Right atrium auricular region (tissue), 2 donors: ENCODE measurements at regions not wholly inside any gene's neighbourhood (a gene's known extent, or its start where the extent isn't known, plus 50 kb on each side); places are given as distances from the start of the nearest gene placed in this dataset.

ENCODE experiments used
- DNase-seq: peaks from one replicate; pipeline ENCODE4 v3.0.0-alpha.2; 2019; ENCODE audit warnings: low spot score
- H3K27ac ChIP-seq, 2 donors: fragments of 200-600 bp; sonication (generic); 1 replicate in 1 of 2; 2 replicates in 1 of 2; pipeline ENCODE4 v1.5.1; 2016 to 2019
- H3K27me3 ChIP-seq, 2 donors: fragments of 200-600 bp; sonication (generic); one replicate each; pipeline versions ENCODE4 v1.5.1 to v1.6.0; 2017 to 2019
- H3K36me3 ChIP-seq: fragments of 200-600 bp; sonication (generic); one replicate; pipeline ENCODE4 v1.5.1; 2016
- H3K4me1 ChIP-seq, 2 donors: fragments of 200-600 bp; sonication (generic); one replicate each; pipeline versions ENCODE4 v1.5.1 to v1.6.0; 2017 to 2019
- H3K4me3 ChIP-seq, 2 donors: fragments of 200-600 bp; sonication (generic); 1 replicate in 1 of 2; 2 replicates in 1 of 2; pipeline ENCODE4 v1.5.1; 2017 to 2019; ENCODE audit warnings: mild to moderate bottlenecking in 1 of 2, moderate library complexity in 1 of 2
- H3K9me3 ChIP-seq, 2 donors: fragments of 200-600 bp; sonication (generic); one replicate each; pipeline ENCODE4 v1.5.1; 2019
- CTCF ChIP-seq, 2 donors: fragments of 200-600 bp; sonication (generic); IDR thresholded peaks; one replicate each; pipeline ENCODE4 v1.5.1; 2019; ENCODE audit warnings: antibody characterized with exemption in 2 of 2

GRCh38 chr11:122022646-122023045 is 93.4 kb downstream of the BLID start:
- no peaks in the 10 kb centered on the region for H3K36me3 ChIP-seq
- H3K27ac ChIP-seq, result no peak overlapping the region
- TF ChIP-seq CTCF (IDR thresholded peaks at IDR 0.05), result no peak
- no peaks in the 10 kb centered on the region for H3K4me1 ChIP-seq
- no peak for DNase-seq
- H3K9me3 ChIP-seq, result no peaks in the 10 kb centered on the region
- no peaks in the 10 kb centered on the region for H3K27me3 ChIP-seq
- no peak overlapping the region for H3K4me3 ChIP-seq

GRCh38 chr11:122020902-122021301 is 95.1 kb downstream of the BLID start:
- DNase-seq, result no peak
- no peaks in the 10 kb centered on the region for H3K9me3 ChIP-seq
- H3K27me3 ChIP-seq, result no peaks in the 10 kb centered on the region
- H3K36me3 ChIP-seq, result no peaks in the 10 kb centered on the region
- H3K4me3 ChIP-seq, result no peak overlapping the region
- no peaks in the 10 kb centered on the region for H3K4me1 ChIP-seq
- TF ChIP-seq CTCF (IDR thresholded peaks at IDR 0.05), result peak; percentile 15 to 59
- no peak overlapping the region for H3K27ac ChIP-seq

GRCh38 chr11:122019908-122020694 is 95.9 kb downstream of the BLID start:
- Histone ChIP-seq H3K9me3 (no peaks in the 10 kb centered on the region), H3K36me3 (no peaks in the 10 kb centered on the region), H3K4me1 (no peaks in the 10 kb centered on the region), H3K27me3 (no peaks in the 10 kb centered on the region), H3K4me3 (no peak overlapping the region), H3K27ac (no peak overlapping the region)
- DNase-seq, result no peak
- TF ChIP-seq CTCF (IDR thresholded peaks at IDR 0.05), result no peak

- no peaks in the 10 kb centered on the region for H3K9me3 ChIP-seq
- no peak for TF ChIP-seq CTCF (IDR thresholded peaks at IDR 0.05)
Measured at GRCh38 chr11:122007601-122008071, 108.4 kb downstream of the BLID start.

GRCh38 chr11:122004446-122004845 is 111.6 kb downstream of the BLID start:
- H3K4me1 ChIP-seq, result peaks cover 0 to 6% of the 10 kb centered on the region in 2 donors

More at GRCh38 chr11:122007601-122008071, 108.4 kb downstream of the BLID start:
- Histone ChIP-seq H3K27me3 (no peaks in the 10 kb centered on the region), H3K4me1 (peaks cover 0 to 6% of the 10 kb centered on the region in 2 donors), H3K36me3 (no peaks in the 10 kb centered on the region), H3K4me3 (no peak overlapping the region), H3K27ac (no peak overlapping the region)
- DNase-seq, result no peak

More at GRCh38 chr11:122004446-122004845, 111.6 kb downstream of the BLID start:
- no peak overlapping the region for H3K27ac ChIP-seq
- no peaks in the 10 kb centered on the region for H3K36me3 ChIP-seq
- TF ChIP-seq CTCF (IDR thresholded peaks at IDR 0.05), result no peak
- H3K9me3 ChIP-seq, result no peaks in the 10 kb centered on the region
- DNase-seq, result no peak
- H3K27me3 ChIP-seq, result no peaks in the 10 kb centered on the region
- H3K4me3 ChIP-seq, result no peak overlapping the region
